Ammon's horn (tissue), 1 donor: ENCODE measurements at regions not wholly inside any gene's neighbourhood (a gene's known extent, or its start where the extent isn't known, plus 50 kb on each side); places are given as distances from the start of the nearest gene placed in this dataset.

Source experiments
- DNase-seq: peaks from one replicate; pipeline ENCODE4 v3.0.0-alpha.2; 2016; ENCODE audit warnings: low spot score

DNA sequence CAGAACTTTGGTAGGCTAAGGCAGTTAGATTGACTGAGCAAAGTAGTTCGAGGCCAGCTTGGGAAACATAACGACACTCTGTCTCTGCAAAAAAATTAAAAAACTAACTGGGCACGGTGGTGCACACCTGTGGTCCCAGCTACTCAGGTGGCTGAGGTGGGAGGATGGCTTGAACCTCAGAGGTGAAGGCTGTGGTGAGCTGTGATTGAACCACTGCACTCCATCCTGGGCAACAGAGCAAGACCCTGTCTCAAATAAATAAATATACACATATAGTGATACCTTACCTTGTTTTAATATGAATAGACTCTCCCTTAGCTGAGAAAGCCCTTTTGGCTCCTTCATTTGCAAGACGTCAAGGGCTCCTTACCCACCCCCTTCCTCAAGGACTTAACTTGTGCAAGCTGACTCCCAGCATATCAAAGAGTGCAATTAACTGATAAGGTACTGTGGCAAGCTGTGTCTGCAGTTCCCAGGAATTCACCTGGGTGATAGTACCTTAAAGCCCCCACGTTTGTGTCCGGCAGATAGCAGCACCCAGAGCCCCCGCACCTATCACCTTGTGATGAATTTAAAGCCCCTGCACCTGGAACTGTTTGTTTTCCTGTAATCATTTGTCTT is 655.6 kb upstream of the GALNTL6 start:
- no peak for DNase-seq

DNA sequence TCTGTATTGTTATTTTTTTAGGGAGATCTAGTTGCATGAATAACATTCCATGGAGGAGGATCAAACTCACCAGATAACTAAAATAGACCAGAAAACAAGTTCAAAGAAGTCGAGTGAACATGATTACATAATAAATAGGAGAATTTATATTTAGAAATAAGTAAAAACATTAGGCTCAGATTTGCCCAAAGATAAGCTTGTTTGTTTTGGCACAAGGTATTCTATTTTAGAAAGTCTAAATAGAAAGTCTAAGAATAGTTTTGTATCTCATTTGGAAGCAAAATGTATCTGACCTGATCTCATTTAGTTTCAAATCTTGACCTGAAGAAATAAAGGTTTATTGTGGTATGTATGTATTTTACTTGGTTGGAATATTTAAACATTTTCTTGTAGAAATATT is 670.6 kb upstream of the GALNTL6 start:
- DNase-seq, result no peak

DNA sequence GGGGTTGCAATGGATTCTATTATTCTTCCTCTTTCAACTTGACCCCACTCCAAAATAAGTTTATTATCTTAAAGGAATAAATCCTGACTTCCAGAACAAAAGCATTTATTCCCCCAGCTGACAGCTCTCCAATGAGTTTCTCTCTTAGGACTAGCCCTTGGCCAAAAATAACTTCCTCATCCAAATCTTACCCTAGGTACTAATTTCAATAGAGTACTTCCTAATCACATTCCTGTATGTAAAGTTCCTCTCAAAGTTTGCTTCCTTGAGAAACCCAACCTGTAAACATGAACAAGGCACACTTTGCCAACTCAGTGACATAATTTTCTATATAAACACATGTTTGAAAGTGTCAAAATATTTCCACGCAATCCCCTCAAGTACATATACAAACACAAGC is 671.2 kb upstream of the GALNTL6 start:
- DNase-seq, result no peak

DNA sequence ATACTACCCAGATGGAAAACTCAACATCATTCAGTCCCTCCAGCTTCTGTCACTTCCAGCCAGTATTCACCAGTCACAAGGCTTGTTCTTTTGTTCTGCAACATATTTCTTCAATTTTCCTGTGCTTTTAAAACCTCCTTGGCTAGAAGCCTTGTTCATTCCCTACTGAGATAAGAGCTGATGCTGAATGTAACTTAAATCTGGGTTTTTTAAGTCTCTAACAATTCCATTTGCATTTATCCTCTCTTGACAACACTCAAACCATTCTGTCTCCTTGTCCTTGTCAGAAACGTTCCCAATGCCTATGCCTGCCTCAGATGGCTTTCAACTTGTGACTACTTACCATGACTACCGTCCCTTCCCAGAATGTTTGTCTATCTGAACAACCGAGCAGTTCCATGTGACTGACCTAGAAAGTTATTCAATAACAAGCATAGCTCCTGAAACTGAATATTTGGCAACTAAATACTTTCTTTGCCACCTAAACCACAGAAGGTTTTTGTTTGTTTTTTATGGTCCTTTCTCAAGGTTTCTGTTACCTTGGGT is 682.9 kb upstream of the GALNTL6 start:
- peak; percentile 4 for DNase-seq

DNA sequence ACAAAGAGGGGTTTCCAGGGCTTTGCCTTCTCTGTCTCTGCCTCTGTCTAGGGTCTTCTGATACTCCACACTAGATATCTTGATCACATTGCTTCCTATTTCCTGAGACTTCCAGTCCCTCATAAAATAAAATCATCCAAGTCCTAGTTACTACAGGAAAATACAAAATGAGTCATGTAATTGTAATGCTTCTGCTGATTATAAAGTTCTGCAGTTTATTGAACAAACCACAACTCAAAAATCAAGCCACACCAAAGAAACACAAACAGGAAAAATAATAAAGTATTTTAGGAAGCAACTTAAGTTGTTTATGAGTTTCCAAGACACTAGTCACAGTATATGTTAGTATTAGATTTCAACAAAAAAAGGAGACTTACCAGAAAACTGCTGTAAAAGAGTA is 695.1 kb upstream of the GALNTL6 start:
- no peak for DNase-seq

DNA sequence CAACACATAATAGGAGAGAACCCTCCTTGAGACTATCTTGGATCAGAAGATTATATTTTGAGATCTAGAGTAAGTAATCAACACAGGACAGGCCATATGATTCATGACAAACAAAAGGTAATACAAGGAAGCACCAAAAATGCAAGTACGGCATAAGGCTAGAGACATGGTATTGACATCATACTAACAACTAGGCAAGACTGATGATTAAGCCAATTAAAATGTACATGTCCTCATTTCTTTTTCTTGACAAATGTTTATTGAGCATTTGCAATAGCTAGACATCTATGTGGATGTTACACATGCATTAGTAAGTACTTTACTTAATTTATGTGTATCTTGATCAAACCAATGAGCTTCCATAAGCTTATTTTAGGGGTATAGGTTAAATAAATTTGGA is 695.7 kb upstream of the GALNTL6 start:
- DNase-seq, result no peak

DNA sequence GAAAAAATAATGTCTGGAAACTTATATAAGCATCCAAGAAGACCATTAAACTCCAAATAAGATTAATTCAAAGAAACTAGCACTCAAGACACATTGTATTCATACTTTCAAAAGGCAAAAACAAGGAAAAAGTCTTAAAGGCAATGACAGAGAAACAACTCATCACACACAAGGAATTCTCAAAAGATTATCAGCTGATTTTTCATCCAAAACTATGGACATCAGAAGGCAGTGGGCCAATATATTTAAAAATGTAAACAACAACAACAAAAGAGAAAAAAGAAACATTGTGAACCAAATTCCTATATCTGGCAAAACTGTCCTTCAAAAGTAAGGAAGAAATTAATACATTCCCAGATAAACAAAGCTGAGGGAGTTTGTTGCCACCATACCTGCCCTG is 711.4 kb upstream of the GALNTL6 start:
- no peak for DNase-seq

DNA sequence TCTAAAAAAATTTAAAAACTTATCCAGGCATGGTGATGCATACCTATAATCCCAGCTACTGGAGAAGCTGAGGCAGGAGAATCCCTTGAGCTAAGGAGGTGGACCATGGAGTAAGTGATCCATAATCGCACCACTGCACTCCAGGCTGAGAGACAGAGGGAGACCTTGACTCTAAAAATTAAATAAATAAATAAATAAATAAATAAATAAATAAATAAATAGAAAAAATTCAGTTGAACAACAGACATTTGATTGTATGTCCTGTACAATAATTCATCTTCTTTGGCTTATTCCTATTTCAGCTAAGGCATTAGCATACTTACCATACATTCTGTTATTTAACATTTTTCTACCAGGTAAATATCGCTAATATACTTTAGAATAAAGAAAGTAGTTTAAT is 726.1 kb upstream of the GALNTL6 start:
- DNase-seq, result no peak

DNA sequence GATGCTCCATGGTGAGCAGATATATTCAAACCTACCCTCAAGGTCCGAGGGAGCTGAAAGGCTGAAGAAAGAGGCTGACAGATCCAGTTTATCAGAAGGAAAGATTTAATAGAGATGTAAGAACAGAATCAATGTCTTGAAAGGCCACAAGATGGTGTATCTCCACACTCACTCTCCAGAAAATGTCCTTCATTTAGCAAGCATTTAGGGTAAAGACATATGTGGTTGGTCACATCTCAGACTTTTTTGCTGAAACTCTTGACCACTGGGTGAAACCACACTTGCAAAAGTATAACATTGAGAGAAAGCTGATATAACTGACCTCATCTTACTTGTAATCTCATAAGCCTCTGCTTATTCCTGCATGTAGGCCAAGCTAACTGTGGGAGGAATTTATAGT is 745.8 kb upstream of the GALNTL6 start:
- no peak for DNase-seq

DNA sequence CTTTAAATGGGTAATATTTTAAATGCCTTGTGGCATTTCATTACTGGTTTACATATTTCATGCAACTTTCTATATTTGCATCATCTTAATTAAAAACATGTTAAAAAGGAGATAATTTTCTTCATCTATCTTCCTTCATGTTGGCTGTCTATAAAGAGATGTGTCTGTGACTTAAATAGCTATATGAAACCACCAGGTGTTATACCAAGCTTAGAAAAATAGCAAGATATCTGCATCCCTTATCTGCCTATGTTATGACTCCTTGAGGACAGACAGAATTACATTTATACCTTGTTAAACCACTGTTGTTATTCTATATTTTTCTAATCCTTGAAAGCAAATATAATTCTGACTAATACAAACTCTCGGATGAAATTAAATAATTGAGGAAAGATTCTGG is 763.8 kb upstream of the GALNTL6 start:
- DNase-seq, result no peak

DNA sequence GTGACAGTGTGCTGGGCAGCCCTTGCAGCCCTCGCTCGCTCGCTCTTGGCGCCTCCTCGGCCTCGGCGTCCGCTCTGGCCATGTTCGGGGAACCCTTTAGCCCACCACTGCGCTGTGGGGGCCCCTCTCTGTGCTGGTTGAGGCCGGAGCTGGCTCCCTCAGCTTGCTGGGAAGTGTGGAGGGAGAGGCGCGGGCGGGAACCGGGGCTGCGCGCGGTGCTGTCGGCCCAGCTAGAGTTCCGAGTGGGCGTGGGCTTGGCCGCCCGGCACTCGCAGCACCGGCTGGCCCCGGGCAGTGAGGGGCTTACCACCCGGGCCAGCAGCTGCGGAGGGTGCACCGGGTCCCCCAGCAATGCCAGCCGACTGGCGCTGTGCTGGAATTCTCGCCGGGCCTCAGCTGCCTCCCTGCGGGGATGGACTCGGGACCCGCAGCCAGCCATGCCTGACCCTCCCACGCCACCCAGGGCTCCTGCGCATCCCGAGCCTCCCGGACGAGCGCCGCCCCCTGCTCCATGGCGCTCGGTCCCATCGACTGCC is 770.1 kb upstream of the GALNTL6 start:
- no peak for DNase-seq

DNA sequence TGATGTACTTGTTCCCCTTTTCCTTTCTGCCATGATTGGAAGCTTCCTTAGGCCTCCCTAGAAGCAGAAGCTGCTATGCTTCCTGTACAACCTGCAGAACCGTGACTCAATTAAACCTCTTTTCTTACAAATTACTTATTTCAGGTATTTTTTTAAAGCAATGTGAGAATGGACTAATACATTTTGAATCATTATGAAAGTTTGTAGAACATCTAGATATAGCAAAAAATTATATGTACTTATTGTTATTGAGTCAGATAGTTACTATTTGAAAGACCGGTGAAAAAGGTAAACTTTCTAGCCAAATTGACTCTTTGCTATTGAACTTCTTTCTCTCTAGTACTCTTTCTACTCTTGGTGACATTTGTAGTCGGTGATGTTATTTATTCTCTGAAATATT is 777.3 kb upstream of the GALNTL6 start:
- no peak for DNase-seq

DNA sequence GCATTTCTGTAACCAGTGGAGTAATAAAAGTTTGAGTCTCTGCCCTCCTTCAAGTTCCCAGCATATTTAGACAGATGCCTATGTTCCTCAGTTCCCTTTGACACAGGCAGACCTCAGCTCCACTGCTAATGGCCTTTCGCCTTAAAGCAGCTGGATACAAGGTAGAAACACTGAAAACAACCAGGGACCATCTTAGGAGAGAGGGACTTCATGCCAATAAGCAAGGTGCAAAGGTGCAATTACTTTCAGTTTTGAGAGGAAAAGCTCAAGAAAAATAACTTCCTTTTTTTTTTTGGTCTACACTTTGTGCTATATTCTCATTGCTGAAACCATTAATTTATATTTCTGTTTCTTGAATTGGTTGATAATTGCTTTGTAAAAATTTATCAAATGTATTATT is 781.9 kb upstream of the GALNTL6 start:
- no peak for DNase-seq

DNA sequence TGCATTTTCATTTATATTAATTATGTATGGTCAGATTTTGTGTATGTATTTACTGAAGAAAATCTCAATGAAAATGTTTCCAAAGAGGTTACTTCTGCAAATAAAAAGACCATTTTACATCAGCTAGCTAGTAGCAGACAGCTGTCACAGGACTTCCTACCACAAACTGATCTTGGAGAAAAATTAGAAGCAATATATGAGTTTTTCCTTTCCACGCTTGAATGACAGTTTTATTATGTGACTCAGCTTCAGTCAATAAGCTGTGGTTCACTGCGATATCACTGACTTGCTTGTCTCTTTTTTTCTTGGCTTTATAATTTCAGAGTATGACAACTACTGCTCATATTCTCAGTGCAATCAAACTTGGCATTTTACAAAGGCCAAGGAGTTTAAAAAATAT is 787.4 kb upstream of the GALNTL6 start:
- no peak for DNase-seq

DNA sequence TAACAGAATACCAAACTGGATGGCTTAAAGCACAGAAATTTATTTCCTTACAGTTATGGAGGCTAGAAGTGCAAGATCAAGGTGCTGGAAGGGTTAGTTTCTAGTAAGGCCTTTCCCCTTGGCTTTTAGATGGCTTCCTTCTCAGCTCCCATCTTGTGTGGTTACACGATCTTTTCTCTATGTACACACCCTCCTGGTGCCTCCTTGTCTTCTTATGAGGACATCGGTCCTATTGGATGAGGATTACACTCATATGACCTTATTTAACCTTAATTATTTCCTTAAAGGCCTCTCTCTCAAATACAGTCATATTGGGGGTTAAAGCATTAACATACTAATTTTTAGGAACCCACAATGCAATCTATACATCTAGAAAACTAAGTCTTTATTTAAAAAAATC is 787.9 kb upstream of the GALNTL6 start:
- no peak for DNase-seq

DNA sequence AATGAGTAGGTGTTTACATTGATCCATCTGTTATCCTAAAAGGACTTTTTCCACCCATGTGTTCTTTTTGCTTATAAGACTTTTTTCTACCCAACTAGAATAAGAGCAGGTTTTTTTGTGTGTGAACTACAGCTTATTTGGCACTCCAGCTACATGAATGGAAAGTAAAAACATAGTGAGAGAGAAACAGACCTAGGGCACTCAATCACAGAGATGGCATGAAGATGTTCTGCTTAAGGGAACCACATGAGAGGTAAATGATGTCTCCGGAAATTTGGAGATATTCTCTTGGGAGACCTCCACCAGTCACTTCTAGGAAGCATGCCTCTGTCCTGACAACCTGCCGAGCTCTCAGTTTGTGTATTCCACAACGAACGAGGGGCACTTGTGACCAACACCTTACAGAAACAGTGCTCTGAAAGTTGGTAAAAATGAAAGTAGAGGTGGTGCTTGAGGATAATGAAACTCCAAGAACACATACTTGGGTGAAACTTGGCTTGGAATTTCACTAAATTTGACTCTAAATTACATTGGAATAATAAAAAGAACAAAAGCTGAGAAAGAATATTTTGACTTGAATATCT is 788.4 kb upstream of the GALNTL6 start:
- DNase-seq, result no peak

DNA sequence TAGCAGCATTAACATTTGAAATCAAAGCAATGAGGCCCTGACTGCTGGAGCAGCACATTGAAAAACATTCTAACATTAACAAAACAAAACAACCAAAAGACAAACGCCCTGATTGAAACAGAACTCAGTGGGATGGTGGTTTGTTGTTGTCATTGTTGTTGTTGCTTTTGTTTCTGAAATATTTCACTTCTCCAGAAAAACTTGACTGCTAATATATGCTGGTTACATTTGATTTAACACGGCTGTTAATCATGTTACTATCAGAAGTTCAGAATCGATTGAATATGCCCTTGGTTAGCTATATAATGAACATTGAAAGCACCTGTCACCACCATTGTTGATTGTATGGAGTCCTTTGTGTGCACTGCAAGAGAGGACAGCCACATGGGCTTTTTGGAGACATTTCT is 790.4 kb upstream of the GALNTL6 start:
- no peak for DNase-seq

DNA sequence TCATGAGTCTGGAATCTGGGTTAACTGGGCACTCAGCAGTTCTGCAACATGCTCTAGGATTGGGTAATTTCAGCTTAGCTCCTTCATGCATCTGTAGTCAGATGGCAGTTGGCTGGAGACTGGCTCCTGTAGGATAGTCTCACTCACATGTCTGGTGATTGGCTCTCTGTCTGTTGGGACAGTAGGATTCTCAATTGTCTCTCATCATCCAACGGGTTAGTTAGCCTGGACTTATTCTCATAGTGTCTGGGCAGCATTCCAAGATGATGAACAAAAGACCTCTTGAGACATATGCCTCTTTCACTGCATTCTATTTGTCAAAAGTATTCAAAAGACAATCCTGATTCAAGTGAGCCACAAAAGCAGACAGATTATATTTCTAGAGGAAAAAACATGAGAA is 795.6 kb upstream of the GALNTL6 start:
- no peak for DNase-seq

DNA sequence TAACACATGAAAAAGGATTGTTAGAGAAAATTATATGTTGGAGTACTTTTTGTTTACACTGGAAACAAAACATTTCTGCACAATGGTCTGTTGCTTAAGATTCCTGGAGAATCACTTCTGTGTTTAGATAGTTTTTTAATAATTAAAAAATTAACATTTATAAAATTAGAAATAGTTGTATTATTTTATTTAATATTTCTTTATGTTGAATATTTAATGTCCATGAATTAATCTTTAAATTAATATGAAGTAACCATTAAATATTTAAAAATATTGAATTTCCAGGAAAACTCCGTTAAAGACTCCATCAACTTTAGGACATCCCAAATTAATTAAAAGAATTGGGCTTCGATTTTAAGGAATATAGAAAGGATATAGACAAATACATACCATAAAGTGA is 797.1 kb upstream of the GALNTL6 start:
- DNase-seq, result no peak

DNA sequence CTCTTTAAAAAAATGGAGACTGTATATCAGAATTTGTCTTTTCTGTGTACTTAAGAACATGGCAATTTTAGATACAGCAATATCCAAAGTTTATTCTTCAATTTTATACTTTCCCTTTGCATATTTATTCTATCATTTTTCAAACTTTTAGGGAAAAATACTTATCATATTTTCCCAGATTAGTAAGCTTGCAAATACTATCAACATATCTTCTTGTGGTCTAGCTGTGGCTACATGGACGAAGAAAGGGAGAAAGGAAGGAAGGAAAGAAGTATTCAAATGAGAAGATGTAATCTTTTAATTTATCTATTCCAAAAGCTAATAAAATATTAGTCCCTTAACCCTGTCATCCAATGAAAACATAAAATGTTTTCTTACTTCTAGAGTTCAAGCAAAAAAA is 797.8 kb upstream of the GALNTL6 start:
- no peak for DNase-seq

DNA sequence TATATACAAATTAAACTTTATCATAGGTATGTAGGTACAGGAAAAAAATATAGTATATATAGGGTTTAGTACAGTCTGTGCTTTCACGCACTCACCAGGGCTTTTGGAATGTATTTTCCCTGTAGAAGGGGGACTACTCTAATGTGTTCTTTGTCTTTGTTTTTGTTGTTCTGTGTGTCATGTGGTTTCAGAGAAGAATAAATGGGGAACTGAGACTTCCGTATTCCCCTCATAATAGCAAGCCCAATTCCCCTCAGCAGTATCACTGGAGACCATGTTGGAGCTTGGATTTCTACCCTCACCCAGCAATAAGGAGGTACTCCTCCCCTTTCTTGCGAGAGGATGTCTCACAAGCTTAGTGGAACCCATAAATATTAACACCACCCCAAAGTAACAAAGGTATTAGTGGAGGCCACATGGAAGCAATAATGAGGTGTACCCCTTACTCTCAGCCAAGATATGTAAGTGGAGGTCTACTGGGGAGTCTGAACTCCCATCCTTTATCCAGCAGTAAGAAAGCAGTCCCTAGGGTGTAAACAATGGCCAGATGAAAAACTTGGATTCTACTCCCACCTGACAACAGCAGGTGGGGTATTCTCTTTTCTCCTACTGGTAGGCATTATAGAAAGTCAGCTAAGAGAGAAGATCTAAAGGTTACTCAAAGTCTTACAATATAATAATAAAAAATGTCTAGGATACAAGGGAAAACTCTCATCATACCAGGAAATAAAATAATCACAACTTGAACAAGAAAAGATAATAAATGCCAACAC is 805.4 kb upstream of the GALNTL6 start:
- no peak for DNase-seq

DNA sequence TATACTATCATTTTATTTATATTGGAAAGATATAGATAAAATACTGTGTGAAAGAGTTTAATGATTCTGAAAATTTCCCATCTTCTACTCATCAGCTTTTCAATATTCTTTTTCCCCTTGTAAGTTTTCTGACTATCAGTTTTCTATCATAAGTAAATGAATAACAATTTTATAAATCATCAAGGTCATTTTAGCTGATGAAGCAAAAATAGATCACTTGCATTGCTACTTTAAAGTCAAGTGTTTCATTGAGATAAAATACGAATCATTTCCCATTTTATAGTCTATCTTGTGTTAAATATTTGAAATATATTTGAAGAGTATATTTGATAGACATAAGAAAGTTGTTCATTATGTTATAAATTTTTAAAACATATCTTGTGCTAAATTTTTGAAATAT is 811.0 kb upstream of the GALNTL6 start:
- no peak for DNase-seq

DNA sequence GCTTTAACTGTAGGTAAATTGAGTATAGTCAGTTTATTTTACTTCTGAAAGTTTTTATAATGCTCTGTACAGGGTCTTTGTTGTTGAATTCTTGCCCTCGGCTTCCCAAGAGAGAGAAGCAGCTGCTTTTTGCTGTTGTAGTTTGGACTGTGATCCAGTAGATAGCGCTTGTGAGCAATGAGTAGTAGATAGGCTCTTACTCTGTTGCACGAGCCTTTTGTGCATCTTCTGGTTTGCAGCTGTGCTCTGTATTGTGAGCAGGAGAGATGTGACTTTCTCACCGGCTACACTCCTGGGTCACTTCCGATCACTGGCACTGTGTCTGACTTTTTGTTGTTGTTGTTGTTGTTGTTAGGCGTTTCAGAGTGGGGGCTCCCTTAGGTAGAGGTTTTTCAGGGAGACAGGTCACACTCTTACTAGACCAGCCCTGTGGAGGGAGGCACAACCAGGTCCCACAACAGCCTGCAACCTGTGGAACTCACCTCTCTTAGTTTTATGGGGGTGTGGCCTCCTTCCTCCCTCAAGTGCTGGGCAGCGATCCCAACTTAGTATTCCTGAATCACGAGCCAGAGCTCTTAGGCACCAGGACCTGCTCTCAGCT is 822.1 kb upstream of the GALNTL6 start:
- peak; percentile 10 for DNase-seq
